ENCODE measurements at regions not wholly inside any gene's neighbourhood (a gene's known extent, or its start where the extent isn't known, plus 50 kb on each side); places are given as distances from the start of the nearest gene placed in this dataset.

DNA sequence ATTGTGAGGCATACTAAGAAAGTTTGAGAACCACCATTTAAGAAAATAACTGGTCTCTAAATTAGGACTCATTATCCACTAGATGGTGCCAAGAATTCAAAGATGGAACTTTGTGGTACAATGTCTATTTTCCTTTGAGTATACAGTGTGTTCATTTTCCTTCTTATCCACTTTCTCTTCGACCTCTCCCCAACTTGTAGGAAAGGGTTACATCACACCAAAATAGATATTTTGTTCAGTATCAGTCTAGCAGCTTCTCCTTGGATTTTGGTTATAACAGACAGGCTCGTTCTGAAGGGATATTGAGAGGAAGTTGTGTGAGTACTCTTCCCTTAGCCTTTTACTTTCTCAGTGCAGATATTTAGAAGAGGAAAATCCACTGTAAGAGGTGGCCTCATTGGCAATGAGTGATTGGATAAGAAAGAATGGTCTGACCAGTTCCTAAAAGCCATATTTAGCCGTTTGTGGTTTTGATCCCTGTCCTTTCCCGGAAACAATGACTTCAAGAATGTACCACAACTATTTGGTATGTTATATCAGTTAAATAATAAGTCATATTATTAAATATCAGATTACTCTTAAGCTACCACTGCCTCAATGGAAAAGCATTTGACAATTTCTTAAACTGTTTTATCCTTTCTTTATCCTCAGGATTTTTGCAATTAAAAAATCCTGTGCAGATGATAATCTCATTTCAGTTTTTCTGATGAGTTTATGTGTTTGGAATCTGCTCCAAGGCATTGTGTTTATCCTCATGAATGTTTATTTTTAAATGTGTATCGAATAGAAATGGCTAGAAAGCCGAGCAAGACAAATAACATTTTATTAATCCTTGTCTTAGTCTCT, 69.0 kb upstream of the GRAMD2B start:
- WGBS: 34% methylated on average over 6 of the region's 6 CpGs
- no peak for DNase-seq (ENCODE audit: extremely low spot score)
- Histone ChIP-seq H3K4me3 (ENCODE audit: low read depth, low read length) (no peak overlapping the region), H3K27ac (ENCODE audit: low read depth) (no peak overlapping the region), H3K36me3 (ENCODE audit: insufficient read depth) (no peaks in the 10 kb centered on the region), H3K4me1 (ENCODE audit: insufficient read depth) (no peaks in the 10 kb centered on the region)

DNA sequence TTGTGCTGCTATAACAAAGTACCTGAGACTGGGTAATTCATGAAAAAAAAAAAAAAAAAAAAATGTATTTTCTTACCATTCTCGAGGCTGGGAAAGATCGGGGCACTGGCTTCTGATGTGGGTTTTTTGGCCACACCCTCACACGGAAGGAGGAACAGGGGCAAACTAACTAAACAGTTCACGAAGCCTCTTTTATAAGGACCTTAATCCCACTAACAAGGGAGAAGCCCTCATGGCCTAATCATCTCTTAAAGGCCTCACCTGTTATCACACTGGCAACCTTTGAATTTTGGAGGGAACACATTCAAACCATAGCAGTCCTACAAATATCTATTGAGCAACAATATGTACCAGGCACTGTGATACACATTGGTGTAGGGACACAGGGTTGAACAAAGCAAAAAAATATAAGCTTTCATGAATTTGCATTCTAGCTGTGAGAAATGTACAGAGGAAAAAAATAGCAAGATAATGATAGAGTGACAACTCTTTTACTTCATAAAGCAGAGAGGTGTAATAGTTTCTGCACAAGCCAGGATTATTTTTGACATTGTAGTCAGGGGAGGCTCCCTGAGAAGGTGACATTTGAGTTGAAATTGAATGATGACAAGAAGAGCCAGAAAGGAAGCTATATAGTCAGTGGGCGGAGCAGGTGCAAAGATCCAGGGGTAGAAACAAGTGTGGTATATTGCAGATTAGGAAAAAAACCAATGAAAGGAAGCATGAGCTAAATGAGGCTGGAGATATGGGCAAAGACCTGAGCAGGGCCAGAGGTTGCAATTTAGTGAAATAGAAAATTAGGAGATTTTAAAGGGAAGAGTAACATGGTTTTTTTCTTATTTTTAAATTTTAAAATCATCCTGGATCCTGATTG, 68.1 kb upstream of the GRAMD2B start:
- 76% methylated on average over 5 of the region's 5 CpGs for WGBS
- no peak overlapping the region for H3K27ac ChIP-seq (ENCODE audit: low read depth)

DNA sequence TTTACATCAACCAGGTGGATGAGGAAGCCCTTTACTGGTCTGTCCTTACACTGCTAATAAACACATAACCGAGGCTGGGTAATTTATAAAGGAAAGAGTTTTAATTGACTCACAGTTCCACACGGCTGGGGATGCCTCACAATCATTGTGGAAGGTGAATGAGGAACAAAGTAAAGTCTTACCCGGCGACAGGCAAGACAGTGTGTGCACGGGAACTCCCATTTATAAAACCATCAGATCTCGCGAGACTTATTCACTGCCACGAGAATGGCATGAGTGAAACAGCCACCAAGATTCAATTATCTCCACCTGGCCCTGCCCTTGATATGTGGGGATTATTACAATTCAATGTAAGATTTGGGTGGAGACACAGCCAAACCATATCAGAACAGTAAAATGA, 67.3 kb upstream of the GRAMD2B start:
- H3K4me1 ChIP-seq (ENCODE audit: insufficient read depth): no peaks in the 10 kb centered on the region
- DNase-seq (ENCODE audit: extremely low spot score): no peak
- H3K27ac ChIP-seq (ENCODE audit: low read depth): no peak overlapping the region
- H3K4me3 ChIP-seq (ENCODE audit: low read depth, low read length): no peak overlapping the region
- WGBS: 77% methylated on average over 8 of the region's 8 CpGs
- no peaks in the 10 kb centered on the region for H3K36me3 ChIP-seq (ENCODE audit: insufficient read depth)

More for the DNA sequence above, 68.1 kb upstream of the GRAMD2B start:
- Histone ChIP-seq H3K36me3 (ENCODE audit: insufficient read depth) (no peaks in the 10 kb centered on the region), H3K4me3 (ENCODE audit: low read depth, low read length) (no peak overlapping the region), H3K4me1 (ENCODE audit: insufficient read depth) (no peaks in the 10 kb centered on the region)
- no peak for DNase-seq (ENCODE audit: extremely low spot score)

DNA sequence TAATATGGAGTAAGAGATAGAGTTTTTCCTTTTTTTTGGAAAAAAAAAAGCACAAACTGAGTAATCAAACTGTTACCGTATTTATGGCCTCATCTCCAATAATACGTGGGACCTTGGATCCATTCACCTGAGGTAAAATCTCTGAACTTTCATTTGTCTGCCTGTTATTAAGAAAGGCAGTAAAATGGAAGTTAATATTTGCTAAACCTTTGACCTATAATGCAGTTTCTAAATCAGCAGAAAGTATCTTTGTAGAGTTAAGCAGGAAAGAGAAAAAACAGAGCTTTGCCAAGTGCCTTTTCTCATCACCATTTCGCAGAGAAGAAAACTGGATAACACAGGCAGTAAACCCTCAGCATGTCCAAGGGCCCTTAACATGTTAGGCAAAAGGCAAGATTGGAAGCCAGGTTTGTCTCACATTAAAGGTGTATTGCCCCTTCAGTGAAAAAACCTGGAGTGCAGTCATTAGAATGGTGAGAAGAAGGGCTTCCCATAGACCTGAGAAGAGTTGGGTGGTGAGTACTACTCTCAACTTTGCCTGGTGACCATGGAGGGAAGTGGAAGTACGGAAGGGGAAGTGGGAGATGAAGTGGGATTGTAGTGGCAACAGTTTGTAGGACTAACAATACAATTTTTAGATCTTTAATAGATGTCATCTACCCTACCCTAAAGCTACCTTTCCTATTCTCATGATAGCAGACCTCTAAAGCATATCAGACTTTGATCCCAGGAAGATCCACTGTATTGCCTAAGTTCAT, 65.4 kb upstream of the GRAMD2B start:
- no peaks in the 10 kb centered on the region for H3K36me3 ChIP-seq (ENCODE audit: insufficient read depth)
- DNase-seq (ENCODE audit: extremely low spot score): no peak
- WGBS: 81% methylated on average over 4 of the region's 4 CpGs
- no peak overlapping the region for H3K27ac ChIP-seq (ENCODE audit: low read depth)
- no peak overlapping the region for H3K4me3 ChIP-seq (ENCODE audit: low read depth, low read length)
- no peaks in the 10 kb centered on the region for H3K4me1 ChIP-seq (ENCODE audit: insufficient read depth)

DNA sequence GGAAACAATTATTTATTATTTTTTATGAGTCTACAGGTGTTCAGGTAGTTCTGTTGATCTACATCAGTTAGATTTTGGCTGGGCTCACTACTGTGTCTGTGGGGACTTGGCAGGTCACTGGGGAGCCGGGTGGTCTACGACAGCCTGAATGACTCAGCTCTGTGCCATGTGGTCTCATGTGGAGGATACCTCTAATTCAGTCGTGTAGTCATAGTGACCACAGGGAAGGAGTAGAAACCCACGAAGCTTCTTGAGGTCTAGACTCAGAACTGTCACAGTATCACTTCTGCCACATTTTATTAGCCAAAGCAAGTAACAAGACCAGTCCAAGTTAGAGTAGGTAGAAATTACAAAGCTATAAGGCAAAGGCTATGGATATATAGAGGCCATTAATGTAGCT, 64.7 kb upstream of the GRAMD2B start:
- Histone ChIP-seq H3K27ac (ENCODE audit: low read depth) (no peak overlapping the region), H3K4me3 (ENCODE audit: low read depth, low read length) (no peak overlapping the region), H3K36me3 (ENCODE audit: insufficient read depth) (no peaks in the 10 kb centered on the region), H3K4me1 (ENCODE audit: insufficient read depth) (no peaks in the 10 kb centered on the region)
- no peak for DNase-seq (ENCODE audit: extremely low spot score)
- 57% methylated on average over 4 of the region's 4 CpGs for WGBS

DNA sequence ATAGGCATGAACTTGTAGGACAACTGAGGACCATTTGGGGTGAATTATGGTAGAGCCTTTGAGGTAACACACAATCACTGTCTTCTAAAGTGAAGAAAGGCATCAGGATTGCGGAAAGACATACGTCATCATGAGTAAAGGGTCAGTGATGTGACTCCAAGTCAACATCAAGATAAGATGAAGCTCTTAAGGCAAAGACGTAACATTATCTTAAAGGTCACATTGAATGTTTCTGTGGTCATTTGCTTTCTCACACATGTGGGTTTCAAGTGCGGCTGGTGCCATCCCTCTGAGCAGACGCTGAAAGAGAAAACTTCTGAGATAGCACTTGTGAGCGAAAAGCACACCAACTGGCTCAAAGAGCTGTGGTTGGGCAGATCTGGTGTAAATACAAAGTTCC, 63.3 kb upstream of the GRAMD2B start:
- Histone ChIP-seq H3K27ac (ENCODE audit: low read depth) (no peak overlapping the region), H3K4me3 (ENCODE audit: low read depth, low read length) (no peak overlapping the region), H3K36me3 (ENCODE audit: insufficient read depth) (no peaks in the 10 kb centered on the region), H3K4me1 (ENCODE audit: insufficient read depth) (no peaks in the 10 kb centered on the region)
- 91% methylated on average over 6 of the region's 6 CpGs for WGBS
- DNase-seq (ENCODE audit: extremely low spot score): no peak

DNA sequence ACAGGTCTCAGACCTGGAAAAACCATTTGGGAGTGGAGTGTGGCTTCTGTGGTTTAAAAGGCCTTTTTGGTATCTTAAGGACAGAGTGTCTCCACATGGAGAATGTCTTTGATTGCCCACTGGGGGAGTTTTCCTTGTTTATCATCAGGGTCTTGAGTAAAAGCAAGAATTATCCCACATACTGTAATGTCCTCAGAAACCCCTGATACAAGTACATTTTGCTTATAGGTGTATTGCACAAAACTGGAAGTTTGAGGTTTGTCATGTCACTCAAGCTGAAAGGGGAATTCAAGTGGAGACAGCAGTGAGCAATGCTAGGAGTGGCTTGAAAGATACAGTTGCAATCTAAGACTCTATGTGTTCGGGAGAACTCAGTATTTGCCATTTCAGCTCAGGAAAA, 62.7 kb upstream of the GRAMD2B start:
- 87% methylated on average over 1 of the region's 1 CpG for WGBS
- H3K4me1 ChIP-seq (ENCODE audit: insufficient read depth): no peaks in the 10 kb centered on the region
- H3K36me3 ChIP-seq (ENCODE audit: insufficient read depth): no peaks in the 10 kb centered on the region
- H3K27ac ChIP-seq (ENCODE audit: low read depth): no peak overlapping the region
- no peak for DNase-seq (ENCODE audit: extremely low spot score)
- H3K4me3 ChIP-seq (ENCODE audit: low read depth, low read length): no peak overlapping the region

DNA sequence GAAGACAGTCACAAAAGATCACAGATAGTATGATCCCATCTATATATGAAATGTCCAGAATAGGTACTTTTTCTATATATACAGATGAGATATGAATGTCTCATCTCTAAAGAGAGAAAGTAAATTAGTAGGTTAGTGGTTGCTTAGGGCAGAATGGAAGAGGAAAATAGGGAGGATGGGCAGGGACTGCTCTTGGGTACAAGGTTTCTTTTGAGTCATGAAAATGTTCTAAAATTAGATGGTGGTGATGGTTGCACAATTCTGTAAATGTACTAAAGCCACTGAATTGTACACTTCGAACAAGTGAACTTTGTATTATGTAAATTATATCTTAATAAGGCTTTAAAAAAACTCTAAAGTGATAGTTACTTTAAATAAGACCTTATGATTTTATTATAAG, 59.6 kb upstream of the GRAMD2B start:
- Histone ChIP-seq H3K27ac (ENCODE audit: low read depth) (no peak overlapping the region), H3K4me1 (ENCODE audit: insufficient read depth) (no peaks in the 10 kb centered on the region), H3K36me3 (ENCODE audit: insufficient read depth) (no peaks in the 10 kb centered on the region), H3K4me3 (ENCODE audit: low read depth, low read length) (no peak overlapping the region)
- no peak for DNase-seq (ENCODE audit: extremely low spot score)
- WGBS: 82% methylated on average over 1 of the region's 1 CpG

DNA sequence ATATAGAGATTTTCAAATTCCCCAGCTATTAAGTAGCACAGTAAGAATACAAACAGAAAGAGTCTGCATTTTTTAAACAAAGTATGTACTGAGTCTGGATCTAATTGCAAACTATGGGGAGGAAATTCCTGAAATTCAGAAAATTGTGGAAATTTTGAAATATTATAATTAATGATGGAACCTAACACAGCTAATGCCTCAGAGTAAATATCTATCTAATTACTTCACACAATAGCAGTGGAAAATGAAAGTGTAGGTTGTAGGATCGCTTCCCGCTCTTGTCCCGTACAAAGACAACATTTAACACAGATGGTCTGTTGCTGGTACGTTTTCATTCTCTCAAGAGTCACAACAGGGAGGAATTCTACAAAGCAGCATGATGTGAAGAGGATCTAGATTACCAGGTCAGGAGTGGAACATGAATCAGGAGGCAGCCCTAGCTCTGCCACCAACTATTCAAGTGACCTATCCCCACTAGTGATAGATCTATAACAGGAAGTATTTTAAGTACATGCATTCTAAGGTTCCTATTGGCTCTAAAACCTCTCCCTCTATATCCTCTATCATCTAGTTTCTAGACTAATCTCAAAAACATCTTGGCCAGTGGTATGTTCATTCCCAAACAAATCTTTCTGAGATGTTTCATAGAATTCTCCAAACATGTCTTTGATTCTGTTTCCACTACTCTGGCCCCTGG, 58.9 kb upstream of the GRAMD2B start:
- no peaks in the 10 kb centered on the region for H3K36me3 ChIP-seq (ENCODE audit: insufficient read depth)
- H3K4me1 ChIP-seq (ENCODE audit: insufficient read depth): no peaks in the 10 kb centered on the region
- 89% methylated on average over 4 of the region's 4 CpGs for WGBS
- no peak overlapping the region for H3K4me3 ChIP-seq (ENCODE audit: low read depth, low read length)
- DNase-seq (ENCODE audit: extremely low spot score): no peak
- no peak overlapping the region for H3K27ac ChIP-seq (ENCODE audit: low read depth)

DNA sequence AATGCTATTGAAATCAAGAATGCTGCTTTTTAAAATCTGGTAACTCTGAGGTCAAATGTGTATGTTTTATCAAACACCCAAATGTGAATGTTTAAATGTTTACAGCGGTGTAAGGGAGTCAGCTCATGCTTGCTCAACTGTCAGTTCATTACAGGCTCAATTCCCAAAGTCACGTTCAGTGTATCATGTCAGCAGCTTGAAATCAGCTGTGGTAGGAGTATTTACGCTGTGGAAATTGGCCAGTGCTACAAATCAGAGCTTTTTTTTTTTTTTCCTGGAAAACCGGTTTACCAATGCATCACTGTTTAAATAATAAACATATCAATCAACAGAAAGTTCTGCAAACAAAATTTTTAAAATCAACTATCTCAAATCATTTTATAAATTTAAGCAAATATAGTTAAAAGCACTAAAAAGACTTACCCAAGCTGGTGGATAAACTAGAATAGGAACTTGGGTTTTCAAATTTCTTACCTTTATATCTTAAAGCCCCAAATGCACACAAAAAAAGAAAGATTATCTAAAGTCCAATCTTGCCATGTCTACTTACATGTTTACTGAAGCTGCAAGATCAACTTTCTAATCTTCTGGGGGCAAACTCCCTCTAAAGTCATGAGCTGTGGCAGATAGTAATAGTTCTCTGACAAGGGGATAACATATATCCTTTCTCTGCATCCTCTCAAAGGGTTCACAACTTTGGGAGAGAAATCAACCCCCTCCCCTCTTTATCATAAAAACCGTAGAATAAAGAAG, 57.6 kb upstream of the GRAMD2B start:
- H3K36me3 ChIP-seq (ENCODE audit: insufficient read depth): no peaks in the 10 kb centered on the region
- no peak for DNase-seq (ENCODE audit: extremely low spot score)
- WGBS: 57% methylated on average over 5 of the region's 5 CpGs
- H3K27ac ChIP-seq (ENCODE audit: low read depth): no peak overlapping the region
- no peak overlapping the region for H3K4me3 ChIP-seq (ENCODE audit: low read depth, low read length)
- no peaks in the 10 kb centered on the region for H3K4me1 ChIP-seq (ENCODE audit: insufficient read depth)

DNA sequence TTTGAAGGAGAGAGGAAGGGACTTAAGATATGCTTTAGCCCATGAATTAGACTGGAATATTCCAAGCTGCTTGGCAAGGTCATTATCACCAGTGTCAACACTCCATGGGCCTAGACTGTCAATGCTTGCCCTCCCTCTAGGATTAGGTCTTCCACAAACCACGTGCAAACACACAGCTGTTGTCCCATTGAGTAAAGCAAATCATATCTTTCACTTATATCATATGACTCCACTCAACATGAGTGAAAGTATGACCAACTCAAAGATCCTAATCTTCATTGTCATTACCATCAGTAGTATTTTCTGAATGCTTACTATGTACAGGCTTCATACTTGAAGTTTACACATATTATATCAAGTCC, 57.0 kb upstream of the GRAMD2B start:
- H3K4me1 ChIP-seq (ENCODE audit: insufficient read depth): no peaks in the 10 kb centered on the region
- H3K27ac ChIP-seq (ENCODE audit: low read depth): no peak overlapping the region
- 42% methylated on average over 1 of the region's 1 CpG for WGBS
- H3K4me3 ChIP-seq (ENCODE audit: low read depth, low read length): no peak overlapping the region
- DNase-seq (ENCODE audit: extremely low spot score): no peak
- no peaks in the 10 kb centered on the region for H3K36me3 ChIP-seq (ENCODE audit: insufficient read depth)

DNA sequence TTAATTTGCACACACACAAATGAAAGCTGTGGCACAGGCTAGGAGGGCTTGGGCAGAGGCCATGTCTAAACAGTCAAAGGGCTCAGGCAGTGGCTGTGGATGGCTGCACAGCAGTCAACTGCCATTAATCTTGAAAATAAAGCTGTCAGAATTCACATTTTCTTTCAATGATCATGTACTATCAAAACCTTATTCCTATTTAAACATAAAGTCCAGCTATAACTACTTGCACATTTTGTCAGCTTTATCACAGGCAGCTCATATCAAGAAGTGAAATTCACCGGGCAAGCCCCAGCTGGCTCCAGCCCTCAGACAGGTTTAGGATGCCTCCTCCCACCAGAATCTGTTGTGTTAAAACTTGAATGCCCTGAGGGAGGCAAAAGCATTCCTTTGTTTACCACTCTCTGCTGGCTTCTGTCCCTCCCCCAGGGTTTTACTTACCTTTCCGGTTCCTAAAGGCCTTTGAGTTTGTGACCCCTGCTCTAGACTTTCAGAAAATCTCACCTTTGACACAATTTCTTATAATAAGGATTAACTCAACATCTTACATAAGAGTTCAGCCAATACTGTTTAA, 54.9 kb upstream of the GRAMD2B start:
- 46% methylated on average over 2 of the region's 2 CpGs for WGBS
- peak; percentile 70 for DNase-seq (ENCODE audit: extremely low spot score)
- H3K27ac ChIP-seq (ENCODE audit: low read depth): no peak overlapping the region
- H3K4me3 ChIP-seq (ENCODE audit: low read depth, low read length): no peak overlapping the region
- H3K36me3 ChIP-seq (ENCODE audit: insufficient read depth): no peaks in the 10 kb centered on the region
- H3K4me1 ChIP-seq (ENCODE audit: insufficient read depth): no peaks in the 10 kb centered on the region

Data from urinary bladder (tissue), 3 donors.